Urothelium cell line (cell line): ENCODE measurements at regions not wholly inside any gene's neighbourhood (a gene's known extent, or its start where the extent isn't known, plus 50 kb on each side); places are given as distances from the start of the nearest gene placed in this dataset.
A peak's percentile ranks its signal among the peaks of the same experiment; 100 is the strongest.

ENCODE experiments used
- DNase-seq: peaks from one replicate; pipeline ENCODE4 v3.0.0; 2011; ENCODE audit warnings: low spot score, mixed read lengths
- FAIRE-seq: peaks from 2 replicates; lab custom pipeline; 2011; peaks lifted over from hg19 to GRCh38; lab: Jason Lieb, UNC

- FAIRE-seq (no peak), DNase-seq (peak; percentile 48)
These were observed 127.9 kb upstream of the NAA20 start for GRCh38 chr20:19889011-19889953.

DNA sequence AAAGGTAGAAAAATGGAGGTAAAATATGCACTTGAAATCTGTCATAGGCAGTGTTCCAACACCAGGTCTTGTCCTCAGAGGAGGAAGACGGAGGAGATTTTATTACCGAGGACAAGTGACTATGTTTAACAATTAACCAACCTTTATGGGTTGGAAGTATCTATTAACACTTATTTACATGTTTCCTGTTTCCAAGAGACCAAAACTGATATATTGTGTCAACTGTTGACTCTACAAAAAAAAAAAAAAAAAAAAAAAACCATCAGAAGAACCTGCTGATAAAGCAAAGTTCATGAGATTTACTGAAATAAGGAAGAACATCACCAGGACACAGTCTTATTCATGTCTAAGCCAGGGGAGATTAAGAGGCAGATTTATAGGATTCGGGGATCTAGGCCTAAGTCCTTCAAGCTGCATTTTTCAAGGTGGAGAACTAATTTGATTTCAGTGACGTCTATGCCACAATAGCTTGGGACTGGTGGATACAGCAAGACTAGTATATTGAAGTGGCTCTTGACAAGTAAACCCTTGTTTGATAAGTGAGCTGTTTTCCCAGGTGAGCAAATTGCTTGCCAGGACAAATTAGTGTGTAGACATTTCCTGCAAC, 126.6 kb upstream of the NAA20 start:
- DNase-seq: no peak
- no peak for FAIRE-seq

DNA sequence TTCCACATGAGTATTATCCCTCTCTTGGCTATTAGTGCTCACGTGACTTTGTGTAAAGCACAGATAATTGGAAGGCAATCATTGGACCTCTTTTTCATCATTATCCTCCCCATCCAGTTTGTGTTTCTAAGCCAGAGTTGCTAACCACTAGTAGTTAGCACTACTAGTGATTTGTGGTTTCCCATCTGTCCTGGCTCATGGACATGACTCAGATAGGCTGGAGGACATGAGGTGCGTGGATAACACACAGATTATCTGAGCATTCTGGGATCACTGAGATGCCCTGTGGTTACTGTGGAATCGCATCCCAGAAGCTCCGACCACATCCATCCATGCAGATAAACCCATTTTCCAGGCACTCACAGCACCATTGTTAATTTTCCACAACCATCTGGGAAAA, 123.8 kb upstream of the NAA20 start:
- FAIRE-seq (no peak), DNase-seq (no peak)

DNA sequence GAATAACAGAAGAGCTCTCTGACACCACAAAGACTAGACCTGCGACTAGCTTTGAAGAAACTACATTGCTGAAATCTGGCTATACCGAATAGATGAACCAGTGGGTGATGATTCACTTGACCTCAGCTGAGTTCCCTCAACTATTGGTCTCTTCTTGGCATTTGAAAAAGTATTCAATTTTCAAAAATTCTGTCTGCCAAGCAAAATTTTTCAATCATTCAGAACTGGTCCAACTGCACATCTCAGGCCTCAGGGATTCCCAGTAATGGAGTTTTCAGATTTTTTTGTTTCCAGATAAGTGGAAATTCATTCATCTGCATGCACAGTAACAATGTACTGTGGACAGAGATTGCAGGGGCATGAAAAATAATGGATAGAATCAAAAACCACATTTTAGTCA, 121.4 kb upstream of the NAA20 start:
- DNase-seq: no peak
- FAIRE-seq: no peak

DNA sequence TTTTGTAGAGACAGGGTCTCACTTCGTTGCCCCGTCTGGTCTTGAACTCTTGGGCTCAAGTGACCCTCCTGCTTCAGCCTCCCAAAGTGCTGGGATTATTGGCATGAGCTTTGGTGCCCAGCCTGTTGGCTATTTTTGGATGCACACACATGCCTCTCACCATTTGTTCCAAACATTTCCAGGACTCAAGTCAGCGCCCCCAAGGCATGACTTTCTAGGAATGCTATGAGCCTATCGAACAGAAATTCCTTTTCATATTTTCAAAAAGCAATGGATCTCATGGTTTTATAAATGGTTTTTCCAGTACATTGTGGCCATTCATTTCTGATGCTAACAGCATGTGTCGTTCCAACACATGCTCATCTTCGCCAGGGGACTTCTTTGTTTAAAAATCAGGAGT, 119.3 kb upstream of the NAA20 start:
- DNase-seq: no peak
- no peak for FAIRE-seq

- DNase-seq (no peak), FAIRE-seq (no peak)
These were observed 115.9 kb upstream of the NAA20 start for GRCh38 chr20:19901226-19901625.

DNA sequence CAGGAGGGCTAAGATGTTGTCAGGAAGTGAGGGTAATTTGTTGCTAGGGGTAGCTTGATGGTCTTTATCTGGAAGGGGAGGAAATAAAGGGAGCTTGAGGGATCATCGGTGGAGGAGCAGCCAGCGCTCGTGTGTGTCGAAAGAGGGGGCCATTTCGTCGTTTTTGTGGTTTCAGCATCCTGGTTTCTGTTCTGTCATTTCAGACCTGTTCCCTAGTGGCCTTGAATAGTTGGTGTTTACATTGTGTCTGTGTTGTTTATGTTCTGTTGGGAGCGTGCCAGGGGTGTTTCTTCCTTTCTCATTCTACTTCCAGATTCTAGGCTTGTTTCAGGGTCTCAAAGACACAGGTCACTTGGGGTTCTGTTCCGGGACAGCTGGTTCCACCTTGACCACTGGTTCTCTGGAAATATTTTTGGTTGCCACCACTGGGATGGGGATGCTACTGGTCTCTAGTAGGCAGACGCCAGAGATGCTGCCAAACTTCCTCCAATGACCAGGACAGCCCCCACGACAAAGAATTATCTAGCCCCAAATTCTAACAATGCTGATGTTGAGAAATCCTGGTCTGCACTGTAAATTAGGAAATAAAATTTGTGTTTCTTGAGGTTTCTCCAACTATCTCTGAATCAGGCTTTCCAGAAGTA, 113.9 kb upstream of the NAA20 start:
- DNase-seq (no peak), FAIRE-seq (no peak)

GRCh38 chr20:19907326-19908056, 109.7 kb upstream of the NAA20 start:
- FAIRE-seq: no peak
- no peak for DNase-seq

GRCh38 chr20:19908576-19908975, 108.6 kb upstream of the NAA20 start:
- no peak for DNase-seq
- no peak for FAIRE-seq

- FAIRE-seq: no peak
- no peak for DNase-seq
These were observed 107.4 kb upstream of the NAA20 start for GRCh38 chr20:19909725-19910124.

DNA sequence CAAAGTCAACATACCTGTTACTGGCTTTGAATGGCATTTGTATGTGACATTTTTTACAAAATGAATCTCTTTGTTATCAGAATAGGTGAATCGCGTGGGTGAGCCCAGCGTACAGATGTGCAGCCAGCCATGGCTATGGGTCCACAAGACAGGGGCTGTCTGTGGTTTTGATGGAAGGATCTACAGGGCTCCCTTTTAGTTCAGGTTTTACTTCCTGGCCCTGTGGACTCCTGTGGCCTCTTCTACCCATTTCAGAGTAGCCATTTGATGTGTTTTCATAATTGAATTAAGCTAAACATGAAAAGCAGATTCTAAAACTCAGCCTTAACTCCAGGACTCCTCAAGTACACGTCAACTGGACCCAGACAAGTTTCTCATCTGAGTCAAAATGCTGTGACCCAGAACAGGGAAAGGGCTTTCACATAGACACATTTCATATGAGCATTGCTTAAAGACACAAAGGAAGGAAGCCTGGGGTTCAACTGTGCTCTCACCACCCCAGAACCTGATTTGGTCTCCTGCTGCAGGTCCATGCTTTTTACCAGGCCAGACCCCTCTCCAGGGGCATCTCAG, 105.3 kb upstream of the NAA20 start:
- FAIRE-seq (no peak), DNase-seq (no peak)

DNA sequence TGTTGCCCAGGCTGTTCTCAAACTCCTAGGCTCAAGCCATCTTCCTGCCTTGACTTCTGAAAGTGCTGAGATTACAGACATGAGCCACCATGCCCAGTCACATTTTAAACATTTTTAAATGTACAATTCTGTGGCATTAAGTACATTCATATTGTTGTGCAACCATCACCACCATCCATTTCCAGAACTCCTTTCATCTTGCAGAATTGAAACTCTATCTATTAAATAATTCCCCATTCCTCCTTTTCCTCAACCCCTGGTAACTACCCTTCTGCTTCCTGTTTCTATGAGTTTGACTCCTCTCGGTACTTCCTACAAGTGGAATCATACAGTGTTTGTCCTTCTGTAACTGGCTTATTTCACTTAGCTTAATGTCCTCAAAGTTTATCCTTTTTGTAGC, 103.8 kb upstream of the NAA20 start:
- DNase-seq (no peak), FAIRE-seq (no peak)

GRCh38 chr20:19913927-19914614, 103.1 kb upstream of the NAA20 start:
- FAIRE-seq: no peak
- DNase-seq: peak; percentile 20

GRCh38 chr20:19915111-19915798, 101.9 kb upstream of the NAA20 start:
- DNase-seq (no peak), FAIRE-seq (no peak)

- FAIRE-seq (no peak), DNase-seq (no peak)
These were observed 100.4 kb upstream of the NAA20 start for GRCh38 chr20:19916531-19917485.

GRCh38 chr20:19918965-19919329, 98.2 kb upstream of the NAA20 start:
- FAIRE-seq: no peak
- DNase-seq: no peak

DNA sequence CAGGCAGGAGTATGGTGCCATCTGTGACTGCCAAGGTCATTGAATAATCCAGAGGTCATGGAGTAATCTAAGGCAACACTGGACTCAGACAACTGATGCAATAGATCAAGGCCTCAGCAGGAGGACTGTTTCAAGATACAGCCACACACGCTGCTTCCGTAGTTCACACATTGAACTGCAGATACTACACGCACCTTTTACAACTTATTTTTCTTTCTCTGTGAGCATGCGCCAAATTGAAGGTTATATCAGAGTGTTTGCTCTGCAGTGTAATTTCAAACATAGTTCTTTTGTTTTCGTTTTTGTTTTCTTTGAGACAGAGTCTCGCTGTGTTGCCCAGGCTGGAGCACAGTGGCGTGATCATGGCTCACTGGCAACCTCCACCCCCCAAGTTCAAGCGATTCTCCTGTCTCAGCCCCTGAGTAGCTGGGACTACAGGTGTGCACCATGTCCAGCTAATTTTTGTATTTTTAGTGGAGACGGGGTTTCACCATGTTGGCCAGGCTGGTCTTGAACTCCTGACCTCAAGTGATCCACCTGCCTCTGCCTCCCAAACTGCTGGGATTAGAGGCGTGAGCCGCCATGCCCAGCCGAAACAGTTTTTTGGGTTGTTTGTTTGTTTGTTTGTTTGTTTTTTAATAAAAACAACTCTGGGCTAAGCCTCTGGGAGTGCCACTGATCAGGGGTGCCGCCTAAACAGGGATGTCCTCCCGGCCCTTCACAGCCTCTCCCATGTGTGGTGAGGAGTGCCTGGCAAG, 96.6 kb upstream of the NAA20 start:
- no peak for FAIRE-seq
- DNase-seq: no peak

GRCh38 chr20:19921284-19921793, 95.8 kb upstream of the NAA20 start:
- no peak for DNase-seq
- FAIRE-seq: no peak
